ENCODE measurements at regions not wholly inside any gene's neighbourhood (a gene's known extent, or its start where the extent isn't known, plus 50 kb on each side); places are given as distances from the start of the nearest gene placed in this dataset.

DNA sequence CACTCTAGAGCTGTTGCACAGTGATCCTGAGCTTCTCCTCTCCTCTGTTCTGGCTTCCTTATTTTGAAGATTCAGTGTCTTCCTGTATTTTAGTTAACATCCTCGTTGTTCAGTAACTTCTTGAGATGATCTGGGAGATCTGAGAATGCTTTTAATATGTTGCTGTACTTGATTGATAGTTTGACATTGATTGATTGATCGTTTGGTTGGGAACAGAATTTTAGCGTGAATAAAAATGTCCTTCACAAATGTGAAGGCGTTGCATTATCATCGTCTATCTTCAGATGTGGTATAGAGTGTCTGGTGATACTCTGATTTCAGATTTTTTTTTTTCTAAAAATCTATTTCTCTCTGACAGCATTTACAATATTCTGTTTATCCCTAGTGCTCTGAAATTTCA lies 80.1 kb upstream of the KLF12 start:
- Histone ChIP-seq H3K27me3 (no peaks in the 10 kb centered on the region), H3K4me1 (ENCODE audit: insufficient read depth) (no peaks in the 10 kb centered on the region), H3K36me3 (no peaks in the 10 kb centered on the region), H3K4me3 (no peak overlapping the region), H3K27ac (no peak overlapping the region), H3K9me3 (no peaks in the 10 kb centered on the region)
- WGBS, 3 donors = 90 to 91% (median 91%) methylated on average over 5 of the region's 5 CpGs
- no peak for DNase-seq
- TF ChIP-seq, protein P1, sequence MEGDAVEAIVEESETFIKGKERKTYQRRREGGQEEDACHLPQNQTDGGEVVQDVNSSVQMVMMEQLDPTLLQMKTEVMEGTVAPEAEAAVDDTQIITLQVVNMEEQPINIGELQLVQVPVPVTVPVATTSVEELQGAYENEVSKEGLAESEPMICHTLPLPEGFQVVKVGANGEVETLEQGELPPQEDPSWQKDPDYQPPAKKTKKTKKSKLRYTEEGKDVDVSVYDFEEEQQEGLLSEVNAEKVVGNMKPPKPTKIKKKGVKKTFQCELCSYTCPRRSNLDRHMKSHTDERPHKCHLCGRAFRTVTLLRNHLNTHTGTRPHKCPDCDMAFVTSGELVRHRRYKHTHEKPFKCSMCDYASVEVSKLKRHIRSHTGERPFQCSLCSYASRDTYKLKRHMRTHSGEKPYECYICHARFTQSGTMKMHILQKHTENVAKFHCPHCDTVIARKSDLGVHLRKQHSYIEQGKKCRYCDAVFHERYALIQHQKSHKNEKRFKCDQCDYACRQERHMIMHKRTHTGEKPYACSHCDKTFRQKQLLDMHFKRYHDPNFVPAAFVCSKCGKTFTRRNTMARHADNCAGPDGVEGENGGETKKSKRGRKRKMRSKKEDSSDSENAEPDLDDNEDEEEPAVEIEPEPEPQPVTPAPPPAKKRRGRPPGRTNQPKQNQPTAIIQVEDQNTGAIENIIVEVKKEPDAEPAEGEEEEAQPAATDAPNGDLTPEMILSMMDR (IDR thresholded peaks at IDR 0.05) = no peak
- no peak for TF ChIP-seq EP300 (IDR thresholded peaks at IDR 0.05)
- no peak for TF ChIP-seq POLR2A (IDR thresholded peaks at IDR 0.05)
- intact Hi-C loops (cut with DNase I) = no loop called here

GRCh38 chr13:74210693-74211393 lies 76.6 kb upstream of the KLF12 start:
- Histone ChIP-seq H3K36me3 (no peaks in the 10 kb centered on the region), H3K9me3 (no peaks in the 10 kb centered on the region), H3K27me3 (no peaks in the 10 kb centered on the region), H3K4me1 (ENCODE audit: insufficient read depth) (no peaks in the 10 kb centered on the region), H3K27ac (no peak overlapping the region), H3K4me3 (no peak overlapping the region)
- DNase-seq = no peak
- intact Hi-C loops (cut with DNase I) = no loop called here
- TF ChIP-seq EP300 (IDR thresholded peaks at IDR 0.05) (no peak), POLR2A (IDR thresholded peaks at IDR 0.05) (no peak)
- TF ChIP-seq, protein P1 (IDR thresholded peaks at IDR 0.05) = no peak
- 39 to 53% (median 44%) methylated on average over 4 of the region's 4 CpGs for WGBS, 3 donors

DNA sequence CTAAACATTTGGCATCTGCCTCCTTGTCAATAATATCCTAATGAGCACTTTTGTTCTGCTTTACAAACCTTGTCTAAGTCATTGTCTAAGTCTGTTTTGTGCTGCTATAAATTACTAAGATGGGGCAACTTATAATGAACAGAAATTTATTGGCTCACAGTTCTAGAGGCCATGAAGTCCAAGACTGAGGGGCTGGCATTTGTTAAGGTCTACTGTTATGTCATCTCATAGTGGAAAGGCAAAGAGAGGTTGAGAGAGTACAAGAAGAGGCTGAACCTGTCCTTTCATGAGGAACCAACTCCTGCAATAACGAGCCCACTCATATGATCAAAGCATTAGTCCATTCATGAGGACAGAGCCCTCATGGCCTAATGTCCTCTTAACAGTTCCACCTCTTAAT lies 72.7 kb upstream of the KLF12 start:
- WGBS, 3 donors = 84 to 100% (median 92%) methylated on average over 1 of the region's 1 CpG
- no peak for DNase-seq
- Histone ChIP-seq H3K9me3 (no peaks in the 10 kb centered on the region), H3K27me3 (no peaks in the 10 kb centered on the region), H3K4me3 (no peak overlapping the region), H3K36me3 (no peaks in the 10 kb centered on the region), H3K4me1 (ENCODE audit: insufficient read depth) (no peaks in the 10 kb centered on the region), H3K27ac (no peak overlapping the region)
- TF ChIP-seq POLR2A (IDR thresholded peaks at IDR 0.05) (no peak), EP300 (IDR thresholded peaks at IDR 0.05) (no peak)
- TF ChIP-seq, protein P1 (IDR thresholded peaks at IDR 0.05) = no peak
- intact Hi-C loops (cut with DNase I) = no loop called here

DNA sequence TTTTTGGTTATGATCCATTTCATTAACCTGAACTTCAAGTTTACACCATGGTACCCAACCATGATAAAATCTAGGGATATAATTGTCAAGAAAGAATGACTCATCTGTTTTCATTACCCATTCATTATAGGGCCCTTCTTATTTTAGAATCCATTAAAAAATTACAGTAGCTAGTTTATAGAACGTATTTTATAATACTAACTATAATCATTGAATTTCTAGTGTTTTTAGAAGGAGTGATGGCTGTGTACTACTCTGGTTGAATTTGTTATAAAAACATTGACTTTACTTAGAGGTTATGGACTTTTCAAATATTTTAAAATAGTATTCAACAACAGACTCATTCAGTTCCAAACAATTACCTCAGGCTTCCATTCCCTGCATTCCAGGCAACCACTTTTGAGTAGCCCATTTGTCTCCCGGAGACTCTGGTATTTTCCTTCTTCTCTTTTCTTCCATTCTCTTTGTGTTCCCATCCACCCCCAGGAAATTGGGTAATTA lies 71.9 kb upstream of the KLF12 start:
- Histone ChIP-seq H3K27ac (no peak overlapping the region), H3K4me3 (no peak overlapping the region), H3K36me3 (no peaks in the 10 kb centered on the region), H3K4me1 (ENCODE audit: insufficient read depth) (no peaks in the 10 kb centered on the region), H3K9me3 (no peaks in the 10 kb centered on the region), H3K27me3 (no peaks in the 10 kb centered on the region)
- intact Hi-C loops (cut with DNase I) = no loop called here
- no peak for DNase-seq
- 17 to 24% (median 21%) methylated on average over 2 of the region's 2 CpGs for WGBS, 3 donors
- TF ChIP-seq EP300 (IDR thresholded peaks at IDR 0.05) (no peak), POLR2A (IDR thresholded peaks at IDR 0.05) (no peak)
- TF ChIP-seq, protein P1 (IDR thresholded peaks at IDR 0.05) = no peak

Measured in ovary (tissue), 7 donors.